ENCODE measurements at regions not wholly inside any gene's neighbourhood (a gene's known extent, or its start where the extent isn't known, plus 50 kb on each side); places are given as distances from the start of the nearest gene placed in this dataset.

DNA sequence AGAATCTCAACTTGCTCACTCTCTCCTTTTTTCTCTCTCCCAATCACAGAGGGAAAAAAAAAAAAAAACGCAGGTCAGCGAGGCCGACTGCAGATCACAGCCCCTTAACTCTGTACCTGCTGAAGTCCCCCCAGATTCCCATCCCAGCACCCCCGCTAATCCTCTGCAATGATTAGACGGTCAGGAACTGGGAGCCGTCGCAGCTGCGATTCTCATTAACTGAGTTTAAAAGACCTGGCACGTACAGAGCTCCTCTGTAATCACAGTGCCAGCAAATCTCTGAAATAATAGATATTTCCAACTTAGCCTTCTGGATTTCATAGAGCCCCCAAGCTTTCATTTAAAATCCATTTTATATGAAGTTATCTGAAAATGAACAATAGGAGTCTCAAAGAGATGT is 84.4 kb downstream of the ANKRD60 start:
- TF ChIP-seq, protein P1, sequence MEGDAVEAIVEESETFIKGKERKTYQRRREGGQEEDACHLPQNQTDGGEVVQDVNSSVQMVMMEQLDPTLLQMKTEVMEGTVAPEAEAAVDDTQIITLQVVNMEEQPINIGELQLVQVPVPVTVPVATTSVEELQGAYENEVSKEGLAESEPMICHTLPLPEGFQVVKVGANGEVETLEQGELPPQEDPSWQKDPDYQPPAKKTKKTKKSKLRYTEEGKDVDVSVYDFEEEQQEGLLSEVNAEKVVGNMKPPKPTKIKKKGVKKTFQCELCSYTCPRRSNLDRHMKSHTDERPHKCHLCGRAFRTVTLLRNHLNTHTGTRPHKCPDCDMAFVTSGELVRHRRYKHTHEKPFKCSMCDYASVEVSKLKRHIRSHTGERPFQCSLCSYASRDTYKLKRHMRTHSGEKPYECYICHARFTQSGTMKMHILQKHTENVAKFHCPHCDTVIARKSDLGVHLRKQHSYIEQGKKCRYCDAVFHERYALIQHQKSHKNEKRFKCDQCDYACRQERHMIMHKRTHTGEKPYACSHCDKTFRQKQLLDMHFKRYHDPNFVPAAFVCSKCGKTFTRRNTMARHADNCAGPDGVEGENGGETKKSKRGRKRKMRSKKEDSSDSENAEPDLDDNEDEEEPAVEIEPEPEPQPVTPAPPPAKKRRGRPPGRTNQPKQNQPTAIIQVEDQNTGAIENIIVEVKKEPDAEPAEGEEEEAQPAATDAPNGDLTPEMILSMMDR (IDR thresholded peaks at IDR 0.05; ENCODE audit: control extremely low read depth in 1 of 3, insufficient read depth in 1 of 3, low read depth in 1 of 3, low read length in 3 of 3): no peak
- TF ChIP-seq POU5F1 (IDR thresholded peaks at IDR 0.05; ENCODE audit: low read depth, low read length) (no peak), POLR2AphosphoS5 (IDR thresholded peaks at IDR 0.05; ENCODE audit: low read depth, low read length) (no peak), PHF8 (conservative IDR thresholded peaks at IDR 0.05; ENCODE audit: low read depth, low read length) (no peak), POLR2A (IDR thresholded peaks at IDR 0.05; ENCODE audit: control extremely low read depth in 1 of 2, low read depth in 2 of 2, low read length in 2 of 2) (no peak), TAF7 (optimal IDR thresholded peaks at IDR 0.05; ENCODE audit: borderline replicate concordance, low read depth, low read length) (no peak), EZH2 (IDR thresholded peaks at IDR 0.05; ENCODE audit: low read depth, low read length, severe bottlenecking) (no peak), SAP30 (IDR thresholded peaks at IDR 0.05; ENCODE audit: insufficient read depth, insufficient replicate concordance, low read length) (no peak), RXRA (IDR thresholded peaks at IDR 0.05; ENCODE audit: insufficient read depth, low read depth, low read length) (no peak), RAD21 (IDR thresholded peaks at IDR 0.05 in 1 of 2, conservative IDR thresholded peaks at IDR 0.05 in 1 of 2; ENCODE audit: low read depth in 2 of 2, low read length in 2 of 2) (no peak), TAF1 (IDR thresholded peaks at IDR 0.05; ENCODE audit: low read depth, low read length) (no peak)

All from H1 (cell line).